ENCODE measurements at regions not wholly inside any gene's neighbourhood (a gene's known extent, or its start where the extent isn't known, plus 50 kb on each side); places are given as distances from the start of the nearest gene placed in this dataset.
"Not testable (repeated sequence)": the region's sequence is repeated elsewhere in the genome, so short reads cannot be mapped to it uniquely, and the experiment has no call there.

DNA sequence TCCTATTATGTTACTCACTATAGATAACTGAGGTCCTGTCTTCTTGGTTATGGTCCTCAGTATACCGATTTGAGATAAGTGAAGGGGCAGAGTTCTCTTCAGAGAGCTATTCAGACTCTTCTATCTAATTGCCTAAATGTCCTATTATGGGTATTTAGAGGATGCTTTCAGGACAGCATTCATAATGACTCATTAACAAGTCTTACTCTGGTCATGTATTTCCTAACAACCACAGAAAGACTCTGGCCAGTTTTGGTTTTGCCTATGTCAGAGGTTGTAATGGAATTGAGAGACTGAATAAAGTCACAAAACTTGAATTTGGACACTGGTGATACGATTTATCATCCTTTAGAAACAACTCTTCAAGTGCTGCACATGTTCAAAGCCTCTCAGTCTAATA, 1233.0 kb downstream of the JRKL start:
- DNase-seq = no peak
- in situ Hi-C loops (cut with MboI; ENCODE audit: low pct_unique_long_range_greater_than_20kb, low sequenced_read_pairs) = no loop called here

DNA sequence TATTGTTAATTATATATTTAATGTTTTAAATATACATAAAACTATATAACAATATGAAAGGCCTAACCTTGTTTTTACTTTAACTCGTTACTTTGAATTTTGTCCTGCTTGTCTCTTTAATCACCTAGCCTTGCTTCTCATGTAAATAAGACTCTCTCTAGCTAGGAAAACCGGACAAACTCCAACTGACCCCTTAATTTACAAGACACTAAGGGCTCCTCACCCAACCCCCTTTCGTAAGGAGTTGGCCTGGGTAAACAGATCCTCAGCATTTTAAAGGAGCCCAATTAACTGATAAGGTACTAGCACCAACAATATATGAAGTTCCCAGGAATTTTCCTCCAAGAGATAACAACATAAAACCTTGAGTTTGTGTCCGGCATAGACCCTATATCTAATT, 1246.9 kb downstream of the JRKL start:
- DNase-seq; in situ Hi-C loops (cut with MboI; ENCODE audit: low pct_unique_long_range_greater_than_20kb, low sequenced_read_pairs): not testable (repeated sequence)

DNA sequence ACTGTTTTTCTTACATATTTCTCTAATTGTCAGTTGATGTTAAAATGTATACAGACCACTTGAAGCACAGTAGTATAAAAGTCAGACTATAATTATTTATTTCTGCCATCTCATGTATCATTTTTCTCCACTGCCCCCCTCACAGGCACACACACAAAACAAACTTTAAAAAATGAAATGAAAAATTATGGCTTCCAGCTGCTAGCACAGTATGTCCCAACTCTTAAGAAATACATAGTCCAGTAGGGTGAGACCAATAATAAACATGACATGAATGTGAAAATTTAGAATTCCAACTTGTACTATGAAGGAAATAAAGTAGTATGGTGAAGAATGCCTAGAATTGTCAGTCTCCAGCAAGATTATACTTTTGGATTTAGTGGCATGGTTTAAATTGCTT, 1247.9 kb downstream of the JRKL start:
- DNase-seq = no peak
- in situ Hi-C loops (cut with MboI; ENCODE audit: low pct_unique_long_range_greater_than_20kb, low sequenced_read_pairs) = no loop called here

DNA sequence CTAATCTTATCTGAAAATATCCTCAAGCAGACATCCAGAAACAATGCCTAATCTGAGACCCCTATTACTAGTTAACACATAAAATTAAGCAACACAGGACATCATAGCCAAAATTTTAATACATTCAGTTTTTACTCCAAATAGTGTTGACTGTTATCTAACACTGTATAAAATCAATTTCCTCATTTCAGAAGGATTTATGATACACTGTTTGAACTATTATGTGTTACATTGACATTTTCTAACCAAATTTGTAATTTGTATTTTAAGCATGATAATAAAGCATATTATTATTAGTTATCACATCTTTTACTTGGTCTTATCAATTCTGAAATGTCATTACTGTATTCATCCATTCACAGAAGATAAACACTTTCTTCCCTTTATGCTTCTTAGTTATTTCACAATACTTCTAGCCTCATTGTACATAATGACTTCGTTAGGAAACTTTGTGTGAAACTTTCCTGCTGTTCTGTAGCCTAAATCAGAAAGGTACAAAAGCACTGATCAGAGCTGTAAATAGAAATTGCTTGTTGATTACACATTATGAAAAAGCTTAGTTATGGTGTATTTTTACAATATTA, 1248.9 kb downstream of the JRKL start:
- no peak for DNase-seq
- in situ Hi-C loops (cut with MboI; ENCODE audit: low pct_unique_long_range_greater_than_20kb, low sequenced_read_pairs) = no loop called here

DNA sequence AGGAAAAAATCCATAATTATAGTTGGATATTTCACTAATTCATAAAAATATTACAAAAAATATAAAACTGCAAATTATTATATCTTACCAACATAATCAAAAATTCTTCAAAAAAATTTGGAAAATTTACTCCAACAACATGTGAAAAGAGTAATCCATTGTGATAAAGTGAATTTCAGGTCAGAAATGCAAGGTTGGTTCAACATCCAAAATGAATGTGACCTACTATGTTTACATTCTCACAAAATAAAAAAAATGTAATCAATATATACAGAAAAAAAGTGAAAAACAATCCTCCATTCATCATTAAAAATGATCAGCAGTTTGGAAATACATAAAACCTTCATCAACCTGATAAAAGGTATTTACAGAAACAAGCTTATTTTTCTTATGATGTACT, 1252.2 kb downstream of the JRKL start:
- no peak for DNase-seq
- in situ Hi-C loops (cut with MboI; ENCODE audit: low pct_unique_long_range_greater_than_20kb, low sequenced_read_pairs) = no loop called here

DNA sequence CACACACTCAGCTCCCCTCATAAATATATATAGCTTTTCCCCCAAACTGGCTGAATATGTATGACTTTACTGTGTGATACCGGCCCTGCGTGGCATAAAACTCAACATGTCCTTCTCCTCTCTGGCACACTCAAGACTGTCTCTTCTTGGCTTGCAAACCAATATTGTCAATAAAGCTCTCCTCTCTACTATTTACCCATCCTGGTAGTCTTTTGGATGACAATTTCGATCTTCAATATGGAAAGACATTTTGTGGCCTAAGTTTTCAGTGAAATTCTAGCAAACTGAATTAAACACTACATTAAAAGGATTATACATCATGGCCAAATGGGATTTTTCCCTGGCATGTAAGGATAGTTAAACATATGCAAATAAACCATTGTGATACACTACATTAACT, 1255.9 kb downstream of the JRKL start:
- no peak for DNase-seq
- in situ Hi-C loops (cut with MboI; ENCODE audit: low pct_unique_long_range_greater_than_20kb, low sequenced_read_pairs) = no loop called here

DNA sequence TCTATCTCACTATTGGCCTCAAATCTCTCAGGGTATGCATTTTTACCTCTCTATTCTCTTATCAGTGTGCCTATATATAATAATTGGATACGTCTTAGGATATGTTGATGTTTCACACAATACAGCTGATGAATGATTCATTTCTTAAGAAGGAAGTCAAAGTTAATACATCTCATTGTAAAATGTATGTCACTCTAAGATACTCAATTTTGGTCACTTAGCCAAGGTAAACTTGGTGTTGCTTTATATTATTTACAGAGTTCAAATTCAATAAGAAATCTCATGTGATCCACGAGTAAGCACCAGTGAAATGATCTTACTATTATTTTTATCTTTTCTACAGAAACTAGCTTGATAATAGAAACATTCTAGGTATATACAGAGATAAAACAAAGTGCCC, 1266.5 kb downstream of the JRKL start:
- in situ Hi-C loops (cut with MboI; ENCODE audit: low pct_unique_long_range_greater_than_20kb, low sequenced_read_pairs) = no loop called here
- no peak for DNase-seq

DNA sequence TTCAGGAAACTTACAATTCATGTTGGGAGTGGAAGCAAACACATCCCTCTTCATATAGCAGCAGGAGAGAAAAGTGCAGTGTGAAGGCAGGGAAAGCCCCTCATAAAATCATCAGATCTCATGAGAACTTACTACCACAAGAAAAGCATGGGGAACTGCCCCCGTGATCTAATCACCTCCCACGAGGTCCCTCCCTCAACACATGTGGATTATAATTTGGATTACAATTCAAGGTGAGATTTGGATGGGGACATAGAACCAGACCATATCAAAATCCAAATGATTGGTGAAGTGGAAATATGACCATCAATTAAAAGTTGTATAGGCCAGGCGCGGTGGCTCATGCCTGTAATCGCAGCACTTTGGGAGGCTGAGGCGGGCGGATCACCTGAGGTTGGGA, 1268.0 kb downstream of the JRKL start:
- in situ Hi-C loops (cut with MboI; ENCODE audit: low pct_unique_long_range_greater_than_20kb, low sequenced_read_pairs) = no loop called here
- no peak for DNase-seq

DNA sequence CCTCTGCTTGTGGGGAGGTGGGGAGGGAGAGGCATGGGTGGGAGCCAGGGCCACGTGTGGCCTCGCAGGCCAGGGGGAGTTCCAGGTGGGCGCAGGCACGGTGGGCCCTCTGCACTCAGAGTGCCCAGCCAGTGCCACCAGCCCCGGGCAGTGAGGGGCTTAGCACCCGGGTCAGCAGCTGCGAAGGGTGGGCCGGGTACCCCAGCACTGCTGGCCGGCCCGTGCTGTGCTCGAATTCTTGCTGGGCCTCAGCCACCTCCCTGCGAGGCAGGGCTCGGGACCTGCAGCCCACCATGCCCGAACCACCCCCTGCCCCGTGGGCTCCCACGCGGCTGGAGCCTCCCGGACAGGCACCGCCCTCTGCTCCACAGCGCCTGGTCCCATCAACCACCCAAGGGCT, 1277.2 kb downstream of the JRKL start:
- in situ Hi-C loops (cut with MboI; ENCODE audit: low pct_unique_long_range_greater_than_20kb, low sequenced_read_pairs) = no loop called here
- DNase-seq = no peak

DNA sequence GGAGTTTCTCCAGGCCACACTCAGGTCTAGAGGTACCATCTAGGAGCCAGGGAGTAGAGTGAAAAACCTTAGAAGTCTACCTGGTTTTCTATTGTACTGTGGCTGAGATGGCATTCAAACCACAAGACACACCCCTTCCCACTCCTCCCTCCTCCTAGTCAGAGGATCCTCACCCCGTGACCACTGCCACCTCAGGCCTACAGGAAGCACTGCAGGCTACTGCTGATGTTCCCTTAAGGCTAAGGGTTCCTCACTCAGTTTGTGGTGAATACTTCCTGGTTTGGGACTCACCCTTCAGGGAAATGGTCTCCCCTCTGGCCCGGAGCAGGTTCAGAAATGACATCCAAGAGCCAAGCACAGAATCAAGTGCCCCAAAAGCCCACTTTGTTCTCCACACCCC, 1293.9 kb downstream of the JRKL start:
- in situ Hi-C loops (cut with MboI; ENCODE audit: low pct_unique_long_range_greater_than_20kb, low sequenced_read_pairs) = no loop called here
- peak; percentile 29 for DNase-seq

DNA sequence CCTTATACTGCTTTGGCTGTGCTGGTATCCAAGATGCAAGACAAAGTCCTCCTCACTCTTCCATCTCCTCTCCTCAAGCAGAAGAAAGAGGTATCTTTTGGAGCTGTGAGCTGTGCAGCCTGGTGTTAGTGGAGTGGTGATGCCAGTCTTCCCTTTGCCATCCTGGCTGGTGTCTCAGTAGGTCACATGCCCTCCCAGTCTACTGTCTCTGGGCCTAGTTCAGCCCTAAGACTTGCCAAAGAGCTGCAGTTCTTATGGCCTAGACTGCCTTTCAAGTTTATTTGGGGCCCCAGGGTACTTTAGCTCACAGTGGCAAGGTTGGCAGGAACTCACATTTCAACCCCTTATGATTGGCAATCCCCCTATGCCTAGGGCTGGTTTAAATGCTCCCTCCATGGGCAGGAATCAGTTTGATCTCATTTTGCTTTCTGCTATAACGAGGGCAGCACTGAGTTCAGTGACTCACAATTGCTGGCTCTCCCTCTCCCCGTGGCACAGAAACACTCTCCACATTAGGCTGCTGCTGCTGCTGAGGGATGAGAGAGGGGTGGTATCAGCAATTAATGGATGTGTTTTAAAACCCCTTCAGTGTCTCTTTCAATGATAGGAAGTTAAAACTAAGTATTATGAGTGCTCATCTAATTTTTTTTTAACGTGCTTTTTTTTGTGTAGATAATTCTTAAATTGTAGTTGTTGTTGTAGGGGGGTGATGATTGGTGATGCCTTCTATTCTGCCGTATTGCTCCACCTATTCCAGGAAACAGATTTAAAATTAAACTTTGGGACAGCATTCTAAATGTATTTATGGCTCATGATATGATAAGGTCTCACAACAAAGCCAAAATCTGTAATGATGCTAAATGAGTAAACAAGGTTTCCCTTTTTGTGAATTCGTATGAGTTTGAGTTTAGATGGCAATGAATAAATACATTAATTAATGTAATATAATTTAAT, 1295.0 kb downstream of the JRKL start:
- DNase-seq = no peak
- in situ Hi-C loops (cut with MboI; ENCODE audit: low pct_unique_long_range_greater_than_20kb, low sequenced_read_pairs) = no loop called here

DNA sequence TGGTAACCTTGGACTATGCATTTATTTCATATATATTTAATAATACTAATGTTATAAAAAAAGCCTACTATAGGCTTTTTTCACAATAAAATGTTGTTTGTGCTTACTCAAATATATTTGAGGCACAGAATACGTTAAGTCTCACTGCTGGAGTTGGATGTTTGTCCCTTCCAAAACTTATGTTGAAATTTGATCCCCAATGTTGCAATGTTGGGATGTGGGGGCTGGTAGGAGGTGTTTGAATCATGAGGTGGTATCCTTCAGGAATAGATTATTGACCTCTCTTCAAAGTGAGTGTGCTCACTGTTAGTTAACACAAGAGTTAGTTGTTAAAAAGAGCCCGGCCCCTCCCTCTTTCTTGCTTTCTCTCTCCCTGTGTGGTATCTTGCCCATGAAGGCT, 1295.9 kb downstream of the JRKL start:
- no peak for DNase-seq
- in situ Hi-C loops (cut with MboI; ENCODE audit: low pct_unique_long_range_greater_than_20kb, low sequenced_read_pairs) = no loop called here

DNA sequence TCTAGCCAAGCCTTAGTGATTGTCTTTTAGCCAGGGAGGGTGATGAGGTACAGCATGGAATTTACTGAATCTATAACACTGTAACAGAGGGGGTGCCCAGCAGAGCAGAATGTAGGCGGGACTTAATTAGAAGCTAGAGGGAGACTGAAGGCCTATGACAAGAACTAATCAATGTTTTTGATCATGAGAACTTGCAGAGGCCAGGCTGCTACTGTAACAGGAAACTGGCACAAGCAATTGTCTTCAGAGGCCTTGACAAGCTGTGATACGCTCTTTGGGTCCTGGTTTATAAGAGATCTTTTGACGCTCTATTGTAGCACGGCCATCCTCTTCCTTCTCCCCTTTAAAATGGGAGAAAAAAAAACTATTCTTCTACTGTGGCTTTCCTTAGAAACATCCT, 1297.3 kb downstream of the JRKL start:
- in situ Hi-C loops (cut with MboI; ENCODE audit: low pct_unique_long_range_greater_than_20kb, low sequenced_read_pairs) = no loop called here
- no peak for DNase-seq

DNA sequence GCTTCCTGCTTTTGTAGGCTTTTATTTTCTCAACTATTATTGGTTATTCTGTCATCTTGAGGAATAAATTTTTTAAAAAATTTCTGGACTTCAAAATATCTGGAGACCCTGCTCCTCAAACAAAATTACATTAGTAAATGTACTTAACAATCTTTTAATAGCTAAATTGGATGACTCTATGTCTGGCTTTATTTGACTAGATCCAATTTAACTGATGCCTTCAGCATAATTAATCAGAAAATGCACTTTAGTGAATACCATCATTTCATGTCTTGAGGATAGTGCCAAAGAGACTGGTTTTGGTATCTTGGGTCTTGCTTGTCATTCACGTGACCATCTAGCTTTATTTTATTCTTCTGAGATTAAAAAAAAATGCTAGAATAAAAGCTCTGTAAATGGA, 1301.2 kb downstream of the JRKL start:
- in situ Hi-C loops (cut with MboI; ENCODE audit: low pct_unique_long_range_greater_than_20kb, low sequenced_read_pairs) = no loop called here
- no peak for DNase-seq

DNA sequence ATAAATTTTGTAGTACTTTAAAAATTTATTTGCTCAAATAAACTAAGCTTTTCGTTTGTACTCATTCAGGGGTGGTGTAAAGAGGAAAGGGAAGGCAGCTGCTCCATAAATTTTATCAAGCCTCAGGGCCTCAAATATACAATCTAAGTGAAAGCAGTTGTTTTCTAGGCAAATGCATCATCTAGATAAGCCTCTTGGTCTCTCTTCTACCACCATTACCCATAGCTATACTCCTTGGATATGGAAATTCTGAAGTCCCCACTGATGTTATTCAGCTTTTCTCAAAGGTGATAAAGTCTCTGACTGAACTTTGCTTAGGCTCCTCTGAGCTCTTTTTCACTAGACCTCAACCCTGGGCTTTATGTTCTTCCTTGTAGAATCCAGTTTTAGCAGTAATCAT, 1313.1 kb downstream of the JRKL start:
- in situ Hi-C loops (cut with MboI; ENCODE audit: low pct_unique_long_range_greater_than_20kb, low sequenced_read_pairs) = no loop called here
- no peak for DNase-seq

DNA sequence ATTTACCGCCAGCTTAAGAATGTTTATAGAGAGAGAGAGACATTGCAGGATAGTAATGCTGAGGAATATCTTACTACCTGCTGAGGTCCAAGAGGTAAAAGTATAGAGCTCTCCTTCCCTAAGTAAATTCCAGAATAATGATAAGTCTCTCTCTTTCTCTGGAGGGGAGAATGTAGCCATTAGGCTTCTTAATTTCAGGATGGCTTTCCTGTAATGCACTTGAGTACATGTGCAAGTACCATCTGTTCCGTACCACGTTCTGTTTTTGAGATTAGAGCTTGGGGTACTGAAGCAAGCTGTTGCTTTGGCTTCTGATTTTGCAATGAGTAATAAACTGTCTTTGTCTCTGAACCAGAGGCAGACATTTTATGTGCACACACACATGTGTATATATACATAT, 1314.0 kb downstream of the JRKL start:
- in situ Hi-C loops (cut with MboI; ENCODE audit: low pct_unique_long_range_greater_than_20kb, low sequenced_read_pairs) = no loop called here
- DNase-seq = no peak

DNA sequence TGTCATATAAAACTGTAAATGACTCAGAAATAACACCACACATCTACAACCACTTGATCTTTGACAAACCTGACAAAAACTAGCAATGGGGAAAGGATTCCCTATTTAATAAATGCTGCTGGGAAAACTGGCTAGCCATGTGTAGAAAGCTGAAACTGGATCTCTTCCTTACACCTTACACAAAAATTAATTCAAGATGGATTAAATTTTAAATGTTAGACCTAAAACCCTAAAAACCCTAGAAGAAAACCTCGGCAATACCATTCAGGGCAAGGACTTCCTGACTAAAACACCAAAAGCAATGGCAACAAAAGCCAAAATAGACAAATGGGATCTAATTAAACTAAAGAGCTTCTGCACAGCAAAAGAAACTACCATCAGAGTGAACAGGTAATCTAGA, 1315.3 kb upstream of the CNTN5 start:
- DNase-seq; in situ Hi-C loops (cut with MboI; ENCODE audit: low pct_unique_long_range_greater_than_20kb, low sequenced_read_pairs): not testable (repeated sequence)

DNA sequence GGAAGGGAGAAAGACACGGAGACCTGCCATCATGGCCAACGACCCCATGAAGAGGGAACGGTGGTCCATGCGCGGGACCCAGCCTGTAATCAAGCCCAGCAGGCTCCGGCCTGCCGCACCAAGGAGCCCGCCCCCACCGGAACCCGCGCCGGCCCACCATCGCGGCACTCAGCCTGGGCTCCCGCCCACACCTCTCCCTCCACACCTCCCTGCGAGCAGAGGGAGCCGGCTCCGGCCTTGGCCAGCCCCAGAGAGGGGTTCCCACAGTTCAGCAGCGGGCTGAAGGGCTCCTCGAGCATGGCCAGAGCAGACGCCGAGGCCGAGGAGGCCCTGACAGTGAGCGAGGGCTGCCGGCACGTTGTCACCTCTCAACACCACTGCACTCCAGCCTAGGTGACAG, 1302.8 kb upstream of the CNTN5 start:
- in situ Hi-C loops (cut with MboI; ENCODE audit: low pct_unique_long_range_greater_than_20kb, low sequenced_read_pairs) = no loop called here

DNA sequence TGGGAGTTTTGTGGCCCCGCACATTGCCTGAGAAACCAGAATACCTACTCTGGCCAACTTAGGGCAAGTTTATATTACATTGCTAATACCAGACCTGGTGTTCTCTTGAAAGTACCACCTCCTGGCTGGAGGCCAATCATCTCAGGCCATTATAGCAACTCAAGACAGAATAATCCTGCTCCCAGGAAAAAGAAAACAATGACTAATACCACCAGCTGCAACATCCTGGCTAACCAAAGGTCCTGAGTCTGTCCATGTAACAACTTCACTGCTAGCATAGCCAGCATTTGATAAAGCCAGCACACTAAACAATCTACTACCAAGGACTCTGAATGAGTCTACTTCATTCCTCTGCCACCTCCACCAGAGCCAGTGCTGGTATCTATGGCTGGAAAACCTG, 1298.7 kb upstream of the CNTN5 start:
- in situ Hi-C loops (cut with MboI; ENCODE audit: low pct_unique_long_range_greater_than_20kb, low sequenced_read_pairs) = no loop called here
- DNase-seq = no peak

More for the DNA sequence above, 1302.8 kb upstream of the CNTN5 start:
- DNase-seq = no peak

DNA sequence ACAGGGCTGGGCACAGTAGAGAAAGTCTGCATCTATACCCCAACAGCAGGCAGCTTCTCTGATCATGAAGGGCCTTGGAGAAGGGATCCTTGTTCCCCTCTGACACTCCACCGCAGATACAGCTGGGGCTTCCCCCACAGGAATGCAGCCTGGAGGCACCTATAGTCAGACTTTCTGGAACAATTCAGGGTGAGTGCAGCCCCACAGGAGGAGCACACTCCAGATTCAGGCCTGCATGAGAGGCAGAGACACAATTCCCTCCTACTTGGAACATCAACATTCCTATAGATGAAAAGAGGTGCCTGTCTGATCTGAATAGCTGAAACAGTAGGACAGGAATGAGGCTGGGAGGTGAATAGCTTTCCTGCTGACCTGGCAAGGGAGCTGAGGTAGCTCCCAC, 1298.0 kb upstream of the CNTN5 start:
- in situ Hi-C loops (cut with MboI; ENCODE audit: low pct_unique_long_range_greater_than_20kb, low sequenced_read_pairs) = no loop called here
- no peak for DNase-seq

Measured in KBM-7 (cell line).